HL-60 (cell line): ENCODE measurements at regions not wholly inside any gene's neighbourhood (a gene's known extent, or its start where the extent isn't known, plus 50 kb on each side); places are given as distances from the start of the nearest gene placed in this dataset.

Source experiments
- CTCF ChIP-seq: IDR thresholded peaks from one replicate; pipeline ENCODE4 v1.5.1; 2011; ENCODE audit warnings: low read length, control low read depth, inconsistent platforms; ENCODE audit not compliant: insufficient read depth
- GABPA ChIP-seq: IDR thresholded peaks from 2 replicates; pipeline ENCODE4 v1.6.1; 2012; ENCODE audit warnings: low read depth
- POLR2AphosphoS5 ChIP-seq: IDR thresholded peaks from 2 replicates; pipeline ENCODE4 v1.6.1; 2012; ENCODE audit warnings: low read depth
- REST ChIP-seq: IDR thresholded peaks from 2 replicates; pipeline ENCODE4 v1.6.1; 2012; ENCODE audit warnings: low read depth; ENCODE audit not compliant: insufficient replicate concordance
- SPI1 ChIP-seq: IDR thresholded peaks from 2 replicates; pipeline ENCODE4 v1.6.1; 2012; ENCODE audit warnings: low read depth, mild to moderate bottlenecking, borderline replicate concordance

GRCh38 chr11:128125723-128126122 lies 461.6 kb downstream of the ETS1 start:
- TF ChIP-seq POLR2AphosphoS5 (no peak), CTCF (no peak), REST (no peak), GABPA (no peak), SPI1 (no peak)
